HEK293 (cell line): ENCODE measurements at regions not wholly inside any gene's neighbourhood (a gene's known extent, or its start where the extent isn't known, plus 50 kb on each side); places are given as distances from the start of the nearest gene placed in this dataset.

ENCODE experiments used
- CTCF ChIA-PET: fragments of 350-600 bp; formaldehyde crosslinking; extraction: SDS; loops from one replicate; lab custom pipeline; 2021; ENCODE audit warnings: antibody characterized with exemption; lab: Yijun Ruan, JAX
- POLR2A ChIA-PET: fragments of 300-600 bp; formaldehyde crosslinking; extraction: SDS; loops from one replicate; lab custom pipeline; 2020; ENCODE audit warnings: antibody characterized with exemption, inconsistent platforms; lab: Yijun Ruan, JAX
- H3K27ac ChIP-seq: fragments of 200-500 bp; sonication (Bioruptor generic); 2 replicates; pipeline ENCODE4 v1.5.1; 2014; ENCODE audit warnings: low read depth, low read length, control low read depth, inconsistent platforms; ENCODE audit errors: extremely low read depth
- H3K36me3 ChIP-seq, 2 experiments: fragments of 200-500 bp in 1 of 2; sonication (Bioruptor generic) in 1 of 2; 1 replicate in 1 of 2; 2 replicates in 1 of 2; pipeline ENCODE4 v1.5.1; 2014 to 2017; ENCODE audit warnings: inconsistent platforms in 2 of 2, low read length in 2 of 2; ENCODE audit not compliant: control insufficient read depth in 2 of 2, insufficient read depth in 1 of 2
- H3K4me1 ChIP-seq: fragments of 200-500 bp; sonication (Bioruptor generic); 2 replicates; pipeline ENCODE4 v1.5.1; 2014; ENCODE audit warnings: mild to moderate bottlenecking, low read length, inconsistent platforms; ENCODE audit not compliant: control insufficient read depth, insufficient read depth
- H3K4me3 ChIP-seq: 2 replicates; pipeline ENCODE4 v1.5.1; 2011; ENCODE audit warnings: low read depth, mild to moderate bottlenecking, control low read depth, low read length, moderate library complexity
- H3K9me3 ChIP-seq: fragments of 200-500 bp; sonication (Bioruptor generic); 2 replicates; pipeline ENCODE4 v1.5.1; 2014; ENCODE audit warnings: low read depth, low read length, inconsistent platforms; ENCODE audit not compliant: control insufficient read depth, insufficient read depth
- KLF10 ChIP-seq: fragments of 450-650 bp; IDR thresholded peaks from 2 replicates; pipeline ENCODE4 v1.5.1; 2018; ENCODE audit warnings: missing biosample characterization, mild to moderate bottlenecking, missing genetic modification characterization
- KLF16 ChIP-seq: fragments of 450-650 bp; formaldehyde crosslinking; IDR thresholded peaks from 2 replicates; pipeline ENCODE4 v1.5.1; 2017; ENCODE audit warnings: missing biosample characterization, missing genetic modification characterization
- OSR2 ChIP-seq: fragments of 450-650 bp; formaldehyde crosslinking; IDR thresholded peaks from 2 replicates; pipeline ENCODE4 v1.5.1; 2016; ENCODE audit warnings: missing biosample characterization, missing genetic modification characterization
- ZBTB48 ChIP-seq: fragments of 450-650 bp; formaldehyde crosslinking; IDR thresholded peaks from 2 replicates; pipeline ENCODE4 v1.5.1; 2016; ENCODE audit warnings: missing biosample characterization, missing genetic modification characterization
- ZNF157 ChIP-seq: fragments of 450-650 bp; formaldehyde crosslinking; IDR thresholded peaks from 2 replicates; pipeline ENCODE4 v1.5.1; 2016; ENCODE audit warnings: missing biosample characterization, missing genetic modification characterization
- ZNF169 ChIP-seq: fragments of 450-650 bp; formaldehyde crosslinking; IDR thresholded peaks from 2 replicates; pipeline ENCODE4 v1.5.1; 2016; ENCODE audit warnings: missing biosample characterization, missing genetic modification characterization
- ZNF174 ChIP-seq: fragments of 450-650 bp; formaldehyde crosslinking; IDR thresholded peaks from 2 replicates; pipeline ENCODE4 v1.5.0; 2017; ENCODE audit warnings: missing biosample characterization, mild to moderate bottlenecking, missing genetic modification characterization
- ZNF530 ChIP-seq: fragments of 450-650 bp; formaldehyde crosslinking; IDR thresholded peaks from 2 replicates; pipeline ENCODE4 v1.5.1; 2016; ENCODE audit warnings: low read depth, missing biosample characterization, missing genetic modification characterization
- ZNF548 ChIP-seq: fragments of 450-650 bp; formaldehyde crosslinking; IDR thresholded peaks from 2 replicates; pipeline ENCODE4 v1.5.1; 2016; ENCODE audit warnings: missing biosample characterization, missing genetic modification characterization
- ZNF621 ChIP-seq: fragments of 450-650 bp; formaldehyde crosslinking; IDR thresholded peaks from 2 replicates; pipeline ENCODE4 v1.5.1; 2017; ENCODE audit warnings: missing biosample characterization, missing genetic modification characterization
- TF ChIP-seq, protein P1 (sequence below): fragments of 450-650 bp; IDR thresholded peaks from 2 replicates; pipeline ENCODE4 v1.5.1; 2018; ENCODE audit warnings: missing biosample characterization, mild to moderate bottlenecking, missing genetic modification characterization
- TF ChIP-seq, protein P2 (sequence below): fragments of 450-650 bp; IDR thresholded peaks from 2 replicates; pipeline ENCODE4 v1.5.1; 2018; ENCODE audit warnings: missing biosample characterization, missing genetic modification characterization
- TF ChIP-seq, protein P3 (sequence below): fragments of 450-650 bp; formaldehyde crosslinking; IDR thresholded peaks from 2 replicates; pipeline ENCODE4 v1.5.1; 2016; ENCODE audit warnings: missing biosample characterization, missing genetic modification characterization
- TF ChIP-seq, protein P4 (sequence below): fragments of 450-650 bp; formaldehyde crosslinking; IDR thresholded peaks from 2 replicates; pipeline ENCODE4 v1.5.1; 2017; ENCODE audit warnings: missing biosample characterization, missing genetic modification characterization
- TF ChIP-seq, protein P5 (sequence below): fragments of 450-650 bp; formaldehyde crosslinking; IDR thresholded peaks from 2 replicates; pipeline ENCODE4 v1.5.1; 2016; ENCODE audit warnings: missing biosample characterization, missing genetic modification characterization

DNA sequence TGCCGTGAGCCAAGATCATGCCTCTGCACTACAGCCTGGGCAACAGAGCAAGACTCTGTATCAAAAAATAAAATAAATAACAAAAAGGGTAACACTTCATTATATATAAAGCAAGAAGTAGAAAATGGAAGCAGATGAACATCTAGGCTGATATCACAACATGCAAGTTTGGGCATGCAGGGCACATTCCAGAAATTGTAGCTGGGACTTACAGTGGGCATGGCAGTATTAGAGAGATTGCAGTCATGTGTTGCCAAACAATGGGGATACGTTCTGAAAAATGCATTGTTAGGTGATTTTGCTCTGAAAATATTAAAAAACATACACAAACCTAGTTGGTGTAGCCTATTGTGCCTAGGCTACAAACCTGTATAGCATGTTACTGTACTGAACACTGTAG, 441.0 kb upstream of the PRMT6 start:
- Histone ChIP-seq H3K4me3 (no peak overlapping the region), H3K9me3 (no peaks in the 10 kb centered on the region), H3K27ac (no peak overlapping the region), H3K4me1 (no peaks in the 10 kb centered on the region), H3K36me3 (no peaks in the 10 kb centered on the region)
- ChIA-PET CTCF (no interaction called here), POLR2A (no interaction called here)
- TF ChIP-seq ZNF169: no peak
- TF ChIP-seq OSR2 (tag by site-specific recombination): no peak
- TF ChIP-seq KLF16 (tag by site-specific recombination): no peak
- TF ChIP-seq, protein P1, sequence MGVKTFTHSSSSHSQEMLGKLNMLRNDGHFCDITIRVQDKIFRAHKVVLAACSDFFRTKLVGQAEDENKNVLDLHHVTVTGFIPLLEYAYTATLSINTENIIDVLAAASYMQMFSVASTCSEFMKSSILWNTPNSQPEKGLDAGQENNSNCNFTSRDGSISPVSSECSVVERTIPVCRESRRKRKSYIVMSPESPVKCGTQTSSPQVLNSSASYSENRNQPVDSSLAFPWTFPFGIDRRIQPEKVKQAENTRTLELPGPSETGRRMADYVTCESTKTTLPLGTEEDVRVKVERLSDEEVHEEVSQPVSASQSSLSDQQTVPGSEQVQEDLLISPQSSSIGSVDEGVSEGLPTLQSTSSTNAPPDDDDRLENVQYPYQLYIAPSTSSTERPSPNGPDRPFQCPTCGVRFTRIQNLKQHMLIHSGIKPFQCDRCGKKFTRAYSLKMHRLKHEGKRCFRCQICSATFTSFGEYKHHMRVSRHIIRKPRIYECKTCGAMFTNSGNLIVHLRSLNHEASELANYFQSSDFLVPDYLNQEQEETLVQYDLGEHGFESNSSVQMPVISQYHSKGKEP (tag by site-specific recombination): no peak
- TF ChIP-seq ZBTB48 (tag by site-specific recombination): no peak
- TF ChIP-seq ZNF174 (tag by site-specific recombination): no peak
- TF ChIP-seq, protein P2, sequence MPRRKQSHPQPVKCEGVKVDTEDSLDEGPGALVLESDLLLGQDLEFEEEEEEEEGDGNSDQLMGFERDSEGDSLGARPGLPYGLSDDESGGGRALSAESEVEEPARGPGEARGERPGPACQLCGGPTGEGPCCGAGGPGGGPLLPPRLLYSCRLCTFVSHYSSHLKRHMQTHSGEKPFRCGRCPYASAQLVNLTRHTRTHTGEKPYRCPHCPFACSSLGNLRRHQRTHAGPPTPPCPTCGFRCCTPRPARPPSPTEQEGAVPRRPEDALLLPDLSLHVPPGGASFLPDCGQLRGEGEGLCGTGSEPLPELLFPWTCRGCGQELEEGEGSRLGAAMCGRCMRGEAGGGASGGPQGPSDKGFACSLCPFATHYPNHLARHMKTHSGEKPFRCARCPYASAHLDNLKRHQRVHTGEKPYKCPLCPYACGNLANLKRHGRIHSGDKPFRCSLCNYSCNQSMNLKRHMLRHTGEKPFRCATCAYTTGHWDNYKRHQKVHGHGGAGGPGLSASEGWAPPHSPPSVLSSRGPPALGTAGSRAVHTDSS: no peak
- no peak for TF ChIP-seq KLF10 (tag by site-specific recombination)
- TF ChIP-seq ZNF621 (tag by site-specific recombination): no peak
- TF ChIP-seq ZNF548: no peak
- TF ChIP-seq, protein P3, sequence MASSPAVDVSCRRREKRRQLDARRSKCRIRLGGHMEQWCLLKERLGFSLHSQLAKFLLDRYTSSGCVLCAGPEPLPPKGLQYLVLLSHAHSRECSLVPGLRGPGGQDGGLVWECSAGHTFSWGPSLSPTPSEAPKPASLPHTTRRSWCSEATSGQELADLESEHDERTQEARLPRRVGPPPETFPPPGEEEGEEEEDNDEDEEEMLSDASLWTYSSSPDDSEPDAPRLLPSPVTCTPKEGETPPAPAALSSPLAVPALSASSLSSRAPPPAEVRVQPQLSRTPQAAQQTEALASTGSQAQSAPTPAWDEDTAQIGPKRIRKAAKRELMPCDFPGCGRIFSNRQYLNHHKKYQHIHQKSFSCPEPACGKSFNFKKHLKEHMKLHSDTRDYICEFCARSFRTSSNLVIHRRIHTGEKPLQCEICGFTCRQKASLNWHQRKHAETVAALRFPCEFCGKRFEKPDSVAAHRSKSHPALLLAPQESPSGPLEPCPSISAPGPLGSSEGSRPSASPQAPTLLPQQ (tag by site-specific recombination): no peak
- TF ChIP-seq ZNF157: no peak
- TF ChIP-seq, protein P4, sequence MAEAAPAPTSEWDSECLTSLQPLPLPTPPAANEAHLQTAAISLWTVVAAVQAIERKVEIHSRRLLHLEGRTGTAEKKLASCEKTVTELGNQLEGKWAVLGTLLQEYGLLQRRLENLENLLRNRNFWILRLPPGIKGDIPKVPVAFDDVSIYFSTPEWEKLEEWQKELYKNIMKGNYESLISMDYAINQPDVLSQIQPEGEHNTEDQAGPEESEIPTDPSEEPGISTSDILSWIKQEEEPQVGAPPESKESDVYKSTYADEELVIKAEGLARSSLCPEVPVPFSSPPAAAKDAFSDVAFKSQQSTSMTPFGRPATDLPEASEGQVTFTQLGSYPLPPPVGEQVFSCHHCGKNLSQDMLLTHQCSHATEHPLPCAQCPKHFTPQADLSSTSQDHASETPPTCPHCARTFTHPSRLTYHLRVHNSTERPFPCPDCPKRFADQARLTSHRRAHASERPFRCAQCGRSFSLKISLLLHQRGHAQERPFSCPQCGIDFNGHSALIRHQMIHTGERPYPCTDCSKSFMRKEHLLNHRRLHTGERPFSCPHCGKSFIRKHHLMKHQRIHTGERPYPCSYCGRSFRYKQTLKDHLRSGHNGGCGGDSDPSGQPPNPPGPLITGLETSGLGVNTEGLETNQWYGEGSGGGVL (tag by site-specific recombination): no peak
- TF ChIP-seq, protein P5, sequence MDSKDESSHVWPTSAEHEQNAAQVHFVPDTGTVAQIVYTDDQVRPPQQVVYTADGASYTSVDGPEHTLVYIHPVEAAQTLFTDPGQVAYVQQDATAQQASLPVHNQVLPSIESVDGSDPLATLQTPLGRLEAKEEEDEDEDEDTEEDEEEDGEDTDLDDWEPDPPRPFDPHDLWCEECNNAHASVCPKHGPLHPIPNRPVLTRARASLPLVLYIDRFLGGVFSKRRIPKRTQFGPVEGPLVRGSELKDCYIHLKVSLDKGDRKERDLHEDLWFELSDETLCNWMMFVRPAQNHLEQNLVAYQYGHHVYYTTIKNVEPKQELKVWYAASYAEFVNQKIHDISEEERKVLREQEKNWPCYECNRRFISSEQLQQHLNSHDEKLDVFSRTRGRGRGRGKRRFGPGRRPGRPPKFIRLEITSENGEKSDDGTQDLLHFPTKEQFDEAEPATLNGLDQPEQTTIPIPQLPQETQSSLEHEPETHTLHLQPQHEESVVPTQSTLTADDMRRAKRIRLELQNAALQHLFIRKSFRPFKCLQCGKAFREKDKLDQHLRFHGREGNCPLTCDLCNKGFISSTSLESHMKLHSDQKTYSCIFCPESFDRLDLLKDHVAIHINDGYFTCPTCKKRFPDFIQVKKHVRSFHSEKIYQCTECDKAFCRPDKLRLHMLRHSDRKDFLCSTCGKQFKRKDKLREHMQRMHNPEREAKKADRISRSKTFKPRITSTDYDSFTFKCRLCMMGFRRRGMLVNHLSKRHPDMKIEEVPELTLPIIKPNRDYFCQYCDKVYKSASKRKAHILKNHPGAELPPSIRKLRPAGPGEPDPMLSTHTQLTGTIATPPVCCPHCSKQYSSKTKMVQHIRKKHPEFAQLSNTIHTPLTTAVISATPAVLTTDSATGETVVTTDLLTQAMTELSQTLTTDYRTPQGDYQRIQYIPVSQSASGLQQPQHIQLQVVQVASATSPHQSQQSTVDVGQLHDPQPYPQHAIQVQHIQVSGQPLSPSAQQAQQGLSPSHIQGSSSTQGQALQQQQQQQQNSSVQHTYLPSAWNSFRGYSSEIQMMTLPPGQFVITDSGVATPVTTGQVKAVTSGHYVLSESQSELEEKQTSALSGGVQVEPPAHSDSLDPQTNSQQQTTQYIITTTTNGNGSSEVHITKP (tag by site-specific recombination): no peak
- no peak for TF ChIP-seq ZNF530 (tag by site-specific recombination)
